Ovary (tissue), 3 donors: ENCODE measurements at regions not wholly inside any gene's neighbourhood (a gene's known extent, or its start where the extent isn't known, plus 50 kb on each side); places are given as distances from the start of the nearest gene placed in this dataset.

Experiments
- POLR2A ChIP-seq: fragments of 450-650 bp; IDR thresholded peaks from one replicate; pipeline ENCODE4 v1.6.1; 2017; ENCODE audit warnings: antibody characterized with exemption, mild to moderate bottlenecking, moderate library complexity
- TF ChIP-seq, protein P1 (sequence below), 3 donors: fragments of 450-650 bp in 2 of 3; fragments of 200-600 bp in 1 of 3; IDR thresholded peaks; one replicate each; pipeline versions ENCODE4 v1.5.1 to v1.8.0; 2016 to 2022; ENCODE audit warnings: antibody characterized with exemption in 3 of 3, mild to moderate bottlenecking in 1 of 3
- donor health status: DM: no; HTN: no; CAD: no.

DNA sequence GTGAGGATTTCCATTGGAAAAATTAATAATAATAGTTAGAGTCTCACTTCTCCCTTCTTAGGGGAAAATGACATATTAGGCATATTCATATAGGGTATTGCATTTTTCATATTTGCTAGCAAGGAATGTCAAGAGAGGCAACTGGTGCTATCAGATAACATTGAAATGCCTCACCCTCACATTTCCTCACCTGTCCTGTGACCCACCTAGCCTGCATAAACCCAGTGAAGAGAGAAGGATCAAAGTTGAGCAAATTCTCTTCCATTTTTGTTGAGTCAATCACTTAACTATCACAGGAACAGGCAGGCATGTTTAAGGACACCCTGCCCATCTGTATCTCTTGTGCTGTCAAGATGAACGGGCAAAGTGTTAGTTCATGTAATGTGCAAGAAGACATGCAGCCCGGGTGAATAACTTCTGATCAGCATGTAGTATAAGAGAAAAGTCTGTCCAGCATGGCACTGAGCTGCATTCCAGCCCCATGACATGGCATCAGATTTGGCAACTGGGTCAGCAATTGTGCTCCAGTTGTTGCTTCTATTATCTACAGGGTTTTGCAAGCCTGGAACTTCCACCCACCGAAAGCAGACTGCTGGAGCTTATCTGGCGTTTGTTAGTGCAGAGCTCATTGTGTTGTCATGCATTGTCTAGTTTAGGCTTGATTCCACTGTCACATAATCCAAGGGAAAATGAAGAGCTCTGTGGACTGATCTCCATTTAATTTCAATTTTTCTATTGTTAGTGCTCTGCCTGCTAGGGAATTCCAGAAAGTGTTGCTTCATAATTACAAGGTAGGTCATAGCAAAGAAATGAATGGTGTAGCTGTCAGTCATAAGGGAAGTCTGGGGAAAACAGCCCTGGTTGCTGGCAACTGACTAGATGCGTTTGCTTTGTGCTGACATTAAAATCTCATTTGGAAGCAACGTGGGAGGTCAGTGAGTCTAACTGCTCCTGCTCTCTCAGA lies 138.4 kb upstream of the TNFAIP3 start:
- TF ChIP-seq, protein P1, sequence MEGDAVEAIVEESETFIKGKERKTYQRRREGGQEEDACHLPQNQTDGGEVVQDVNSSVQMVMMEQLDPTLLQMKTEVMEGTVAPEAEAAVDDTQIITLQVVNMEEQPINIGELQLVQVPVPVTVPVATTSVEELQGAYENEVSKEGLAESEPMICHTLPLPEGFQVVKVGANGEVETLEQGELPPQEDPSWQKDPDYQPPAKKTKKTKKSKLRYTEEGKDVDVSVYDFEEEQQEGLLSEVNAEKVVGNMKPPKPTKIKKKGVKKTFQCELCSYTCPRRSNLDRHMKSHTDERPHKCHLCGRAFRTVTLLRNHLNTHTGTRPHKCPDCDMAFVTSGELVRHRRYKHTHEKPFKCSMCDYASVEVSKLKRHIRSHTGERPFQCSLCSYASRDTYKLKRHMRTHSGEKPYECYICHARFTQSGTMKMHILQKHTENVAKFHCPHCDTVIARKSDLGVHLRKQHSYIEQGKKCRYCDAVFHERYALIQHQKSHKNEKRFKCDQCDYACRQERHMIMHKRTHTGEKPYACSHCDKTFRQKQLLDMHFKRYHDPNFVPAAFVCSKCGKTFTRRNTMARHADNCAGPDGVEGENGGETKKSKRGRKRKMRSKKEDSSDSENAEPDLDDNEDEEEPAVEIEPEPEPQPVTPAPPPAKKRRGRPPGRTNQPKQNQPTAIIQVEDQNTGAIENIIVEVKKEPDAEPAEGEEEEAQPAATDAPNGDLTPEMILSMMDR (IDR thresholded peaks at IDR 0.05) = no peak
- TF ChIP-seq POLR2A = no peak
